GM12875 (cell line): ENCODE measurements at regions not wholly inside any gene's neighbourhood (a gene's known extent, or its start where the extent isn't known, plus 50 kb on each side); places are given as distances from the start of the nearest gene placed in this dataset.

ENCODE experiments used
- H3K4me3 ChIP-seq: one replicate; pipeline ENCODE4 v1.5.1; 2011; ENCODE audit warnings: low read depth, low read length, control low read depth
- TF ChIP-seq, protein P1 (sequence below): IDR thresholded peaks from 2 replicates; pipeline ENCODE4 v1.5.1; 2011; ENCODE audit warnings: low read depth, mild to moderate bottlenecking, control low read depth, inconsistent platforms, low read length, moderate library complexity, borderline replicate concordance; ENCODE audit not compliant: insufficient read depth

- no peak overlapping the region for H3K4me3 ChIP-seq
- TF ChIP-seq, protein P1, sequence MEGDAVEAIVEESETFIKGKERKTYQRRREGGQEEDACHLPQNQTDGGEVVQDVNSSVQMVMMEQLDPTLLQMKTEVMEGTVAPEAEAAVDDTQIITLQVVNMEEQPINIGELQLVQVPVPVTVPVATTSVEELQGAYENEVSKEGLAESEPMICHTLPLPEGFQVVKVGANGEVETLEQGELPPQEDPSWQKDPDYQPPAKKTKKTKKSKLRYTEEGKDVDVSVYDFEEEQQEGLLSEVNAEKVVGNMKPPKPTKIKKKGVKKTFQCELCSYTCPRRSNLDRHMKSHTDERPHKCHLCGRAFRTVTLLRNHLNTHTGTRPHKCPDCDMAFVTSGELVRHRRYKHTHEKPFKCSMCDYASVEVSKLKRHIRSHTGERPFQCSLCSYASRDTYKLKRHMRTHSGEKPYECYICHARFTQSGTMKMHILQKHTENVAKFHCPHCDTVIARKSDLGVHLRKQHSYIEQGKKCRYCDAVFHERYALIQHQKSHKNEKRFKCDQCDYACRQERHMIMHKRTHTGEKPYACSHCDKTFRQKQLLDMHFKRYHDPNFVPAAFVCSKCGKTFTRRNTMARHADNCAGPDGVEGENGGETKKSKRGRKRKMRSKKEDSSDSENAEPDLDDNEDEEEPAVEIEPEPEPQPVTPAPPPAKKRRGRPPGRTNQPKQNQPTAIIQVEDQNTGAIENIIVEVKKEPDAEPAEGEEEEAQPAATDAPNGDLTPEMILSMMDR = no peak
Measured at GRCh38 chr3:135788978-135789377, 176.6 kb upstream of the PPP2R3A start.

- TF ChIP-seq, protein P1 = no peak
- no peak overlapping the region for H3K4me3 ChIP-seq
Measured at GRCh38 chr3:135792174-135792573, 173.4 kb upstream of the PPP2R3A start.

- no peak overlapping the region for H3K4me3 ChIP-seq
- TF ChIP-seq, protein P1 = no peak
Measured at GRCh38 chr3:135792858-135793475, 172.6 kb upstream of the PPP2R3A start.

GRCh38 chr3:135800071-135800549 lies 165.4 kb upstream of the PPP2R3A start:
- no peak overlapping the region for H3K4me3 ChIP-seq
- TF ChIP-seq, protein P1 = no peak

- TF ChIP-seq, protein P1 = no peak
- no peak overlapping the region for H3K4me3 ChIP-seq
Measured at GRCh38 chr3:135801018-135801417, 164.5 kb upstream of the PPP2R3A start.

DNA sequence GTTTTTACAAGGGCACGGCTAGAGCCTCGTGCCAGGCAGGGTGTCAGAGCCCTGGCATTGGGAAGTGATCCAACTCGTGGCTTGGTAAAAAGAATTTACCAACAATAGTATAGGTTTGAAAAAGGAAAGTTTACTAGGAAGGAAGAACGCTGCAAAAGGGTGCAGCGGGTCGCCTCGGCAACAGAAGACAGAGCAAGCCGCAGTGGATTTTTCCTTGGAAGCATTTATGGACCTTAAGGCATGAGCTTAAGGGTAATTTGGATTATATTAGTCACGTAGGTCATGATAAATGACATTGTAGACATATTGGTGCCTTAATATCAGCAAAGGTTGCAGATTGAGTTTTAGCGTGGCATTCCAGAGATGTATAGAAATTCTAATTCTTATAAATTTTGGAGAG lies 163.4 kb upstream of the PPP2R3A start:
- TF ChIP-seq, protein P1 = no peak
- H3K4me3 ChIP-seq = no peak overlapping the region

DNA sequence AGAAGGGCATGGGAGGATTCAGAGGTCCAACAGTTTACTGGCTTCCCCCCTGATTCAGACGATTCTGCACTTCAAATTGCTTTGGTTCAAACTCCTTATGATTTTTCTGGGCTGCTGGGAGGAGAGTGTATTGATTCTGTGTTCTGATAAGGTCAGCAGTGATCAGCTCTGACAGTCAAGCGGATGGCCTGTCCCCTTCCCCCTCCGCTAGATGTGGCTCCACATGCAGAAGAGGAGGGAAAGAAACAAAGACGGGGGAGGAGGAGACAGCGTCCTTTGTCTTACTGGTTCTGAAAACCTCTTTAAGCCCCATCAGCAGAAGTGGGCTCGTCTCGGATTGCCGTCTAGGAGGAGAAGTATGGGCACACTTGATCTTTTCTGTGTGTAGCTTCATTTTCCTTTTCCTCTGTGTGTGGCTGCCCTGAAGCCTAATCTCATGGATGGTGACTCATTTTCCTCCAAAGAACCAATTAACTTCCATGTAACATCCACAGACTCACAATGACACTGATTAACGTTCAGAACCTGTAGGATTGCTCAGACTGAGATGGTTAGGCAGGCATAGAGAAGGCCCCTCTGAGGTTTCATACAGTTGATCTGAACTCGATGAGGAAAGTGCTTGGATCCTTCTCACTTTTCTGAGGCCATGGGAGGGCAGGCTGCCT lies 162.4 kb upstream of the PPP2R3A start:
- H3K4me3 ChIP-seq = no peak overlapping the region
- TF ChIP-seq, protein P1 = no peak
